ENCODE measurements at regions not wholly inside any gene's neighbourhood (a gene's known extent, or its start where the extent isn't known, plus 50 kb on each side); places are given as distances from the start of the nearest gene placed in this dataset.

DNA sequence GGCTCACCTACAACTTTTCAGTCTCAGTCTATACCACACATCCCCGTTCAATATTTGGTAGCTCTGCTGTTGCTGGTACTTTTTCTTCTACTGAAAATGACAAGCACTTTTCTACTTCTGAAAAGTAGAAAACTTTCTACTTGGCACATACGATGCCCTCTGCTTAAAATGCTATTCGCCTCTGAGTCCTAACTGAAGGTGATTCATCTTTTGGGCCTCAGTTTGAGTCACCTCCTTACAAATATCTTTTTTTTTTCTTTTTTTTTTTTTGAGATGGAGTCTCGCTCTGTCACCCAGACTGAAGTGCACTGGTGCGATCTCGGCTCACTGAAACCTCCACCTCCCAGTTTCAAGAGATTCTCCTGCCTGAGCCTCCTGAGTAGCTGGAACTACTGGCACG, 136.0 kb upstream of the CYYR1 start:
- TF ChIP-seq, protein P1, sequence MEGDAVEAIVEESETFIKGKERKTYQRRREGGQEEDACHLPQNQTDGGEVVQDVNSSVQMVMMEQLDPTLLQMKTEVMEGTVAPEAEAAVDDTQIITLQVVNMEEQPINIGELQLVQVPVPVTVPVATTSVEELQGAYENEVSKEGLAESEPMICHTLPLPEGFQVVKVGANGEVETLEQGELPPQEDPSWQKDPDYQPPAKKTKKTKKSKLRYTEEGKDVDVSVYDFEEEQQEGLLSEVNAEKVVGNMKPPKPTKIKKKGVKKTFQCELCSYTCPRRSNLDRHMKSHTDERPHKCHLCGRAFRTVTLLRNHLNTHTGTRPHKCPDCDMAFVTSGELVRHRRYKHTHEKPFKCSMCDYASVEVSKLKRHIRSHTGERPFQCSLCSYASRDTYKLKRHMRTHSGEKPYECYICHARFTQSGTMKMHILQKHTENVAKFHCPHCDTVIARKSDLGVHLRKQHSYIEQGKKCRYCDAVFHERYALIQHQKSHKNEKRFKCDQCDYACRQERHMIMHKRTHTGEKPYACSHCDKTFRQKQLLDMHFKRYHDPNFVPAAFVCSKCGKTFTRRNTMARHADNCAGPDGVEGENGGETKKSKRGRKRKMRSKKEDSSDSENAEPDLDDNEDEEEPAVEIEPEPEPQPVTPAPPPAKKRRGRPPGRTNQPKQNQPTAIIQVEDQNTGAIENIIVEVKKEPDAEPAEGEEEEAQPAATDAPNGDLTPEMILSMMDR (IDR thresholded peaks at IDR 0.05) = no peak
- TF ChIP-seq ESRRA (IDR thresholded peaks at IDR 0.05; ENCODE audit: borderline replicate concordance, low read length) (no peak), POLR2A (IDR thresholded peaks at IDR 0.05; ENCODE audit: low read length) (no peak), ZNF302 (CRISPR knock-in tag; IDR thresholded peaks at IDR 0.05) (no peak), HDAC2 (IDR thresholded peaks at IDR 0.05) (no peak), JUN (IDR thresholded peaks at IDR 0.05) (no peak), EP300 (IDR thresholded peaks at IDR 0.05) (no peak), CHD4 (IDR thresholded peaks at IDR 0.05; ENCODE audit: borderline replicate concordance) (no peak), BHLHE40 (IDR thresholded peaks at IDR 0.05; ENCODE audit: low read depth, low read length) (no peak), HOXA7 (CRISPR knock-in tag; IDR thresholded peaks at IDR 0.05) (no peak)
- TF ChIP-seq, protein P2, sequence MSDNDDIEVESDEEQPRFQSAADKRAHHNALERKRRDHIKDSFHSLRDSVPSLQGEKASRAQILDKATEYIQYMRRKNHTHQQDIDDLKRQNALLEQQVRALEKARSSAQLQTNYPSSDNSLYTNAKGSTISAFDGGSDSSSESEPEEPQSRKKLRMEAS (IDR thresholded peaks at IDR 0.05) = no peak
- TF ChIP-seq, protein P3, sequence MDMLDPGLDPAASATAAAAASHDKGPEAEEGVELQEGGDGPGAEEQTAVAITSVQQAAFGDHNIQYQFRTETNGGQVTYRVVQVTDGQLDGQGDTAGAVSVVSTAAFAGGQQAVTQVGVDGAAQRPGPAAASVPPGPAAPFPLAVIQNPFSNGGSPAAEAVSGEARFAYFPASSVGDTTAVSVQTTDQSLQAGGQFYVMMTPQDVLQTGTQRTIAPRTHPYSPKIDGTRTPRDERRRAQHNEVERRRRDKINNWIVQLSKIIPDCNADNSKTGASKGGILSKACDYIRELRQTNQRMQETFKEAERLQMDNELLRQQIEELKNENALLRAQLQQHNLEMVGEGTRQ (IDR thresholded peaks at IDR 0.05) = no peak

Data from A549 (cell line).